Stimulated activated memory B cell treated with anti-CD40 and anti-IgM and Interleukin-4, amounts not matched to agents 10 μg/mL and 1 μg/mL and 100 μg/mL, for 72 hours (primary cell): ENCODE measurements at regions not wholly inside any gene's neighbourhood (a gene's known extent, or its start where the extent isn't known, plus 50 kb on each side); places are given as distances from the start of the nearest gene placed in this dataset.

Experiments used
- ATAC-seq: fragments of 150-1000 bp; cut with Tn5 transposase; 2 replicates; pipeline ENCODE4 v1.10.0; 2021
- H3K27ac Mint-ChIP-seq: one replicate; pipeline ENCODE4 v1.8.0; 2022; ENCODE audit warnings: mild to moderate bottlenecking, mixed read lengths
- H3K27me3 Mint-ChIP-seq: one replicate; pipeline ENCODE4 v1.8.0; 2022; ENCODE audit warnings: mixed read lengths
- H3K36me3 Mint-ChIP-seq: one replicate; pipeline ENCODE4 v1.8.0; 2022; ENCODE audit warnings: mixed read lengths
- H3K4me1 Mint-ChIP-seq: one replicate; pipeline ENCODE4 v1.8.0; 2022; ENCODE audit warnings: mixed read lengths
- H3K4me3 Mint-ChIP-seq: one replicate; pipeline ENCODE4 v1.8.0; 2022; ENCODE audit warnings: mild to moderate bottlenecking, moderate library complexity, mixed read lengths
- H3K9me3 Mint-ChIP-seq: one replicate; pipeline ENCODE4 v1.8.0; 2022; ENCODE audit warnings: mixed read lengths

DNA sequence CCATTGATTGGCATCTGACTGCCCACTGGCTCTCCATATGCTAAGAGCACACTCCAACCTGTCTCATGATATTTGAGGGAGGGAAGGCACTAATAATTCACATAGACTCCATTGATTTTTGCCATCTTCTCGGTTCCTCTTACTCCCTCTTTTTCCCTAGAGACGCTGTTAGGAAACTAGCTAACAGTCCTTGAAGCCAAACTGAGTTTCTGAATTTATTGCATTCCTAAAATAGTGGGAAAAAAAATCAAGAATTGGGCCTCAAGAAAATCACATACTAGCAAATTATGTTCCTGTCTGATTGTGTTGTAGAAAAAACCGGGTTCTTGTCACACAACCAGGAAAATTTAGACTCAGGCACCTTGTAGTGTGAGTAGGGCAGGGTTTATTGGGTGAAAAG, 86.4 kb upstream of the SLC7A1 start:
- ATAC-seq: no peak
- no peak overlapping the region for H3K27ac Mint-ChIP-seq
- peaks cover 2% of the 10 kb centered on the region for H3K9me3 Mint-ChIP-seq
- no peak overlapping the region for H3K4me3 Mint-ChIP-seq
- H3K27me3 Mint-ChIP-seq: peaks cover 20% of the 10 kb centered on the region
- H3K4me1 Mint-ChIP-seq: no peaks in the 10 kb centered on the region
- no peaks in the 10 kb centered on the region for H3K36me3 Mint-ChIP-seq

DNA sequence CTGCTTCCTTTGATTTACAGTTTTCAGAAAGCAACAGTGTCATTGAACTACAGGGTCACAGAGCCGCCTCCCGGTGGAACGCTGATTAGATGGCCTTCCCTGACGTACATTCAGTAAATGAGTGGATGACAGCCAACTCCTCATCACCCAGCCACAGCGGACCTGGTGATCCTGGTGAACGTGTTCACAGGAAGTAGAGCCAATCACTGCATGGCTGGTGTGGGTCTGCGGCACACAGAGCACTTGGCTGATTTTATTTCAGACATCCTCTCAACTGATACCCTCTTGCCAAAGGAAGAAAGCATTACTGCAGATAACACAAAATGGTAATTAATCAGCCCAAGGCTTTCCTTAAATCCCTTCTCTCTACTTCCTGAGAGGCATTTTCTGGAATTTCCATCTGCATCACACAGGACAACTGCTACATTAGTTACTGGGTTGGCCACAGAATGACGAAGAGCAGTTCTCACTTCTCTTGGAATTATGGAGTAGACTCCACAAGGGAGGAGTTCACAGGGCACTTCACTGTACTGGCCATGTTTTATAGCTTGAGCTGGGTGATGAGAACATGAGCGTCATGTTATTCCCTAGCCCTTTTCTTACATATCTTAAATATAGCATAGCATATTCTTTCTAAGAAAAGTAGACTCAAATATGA, 84.0 kb upstream of the SLC7A1 start:
- no peaks in the 10 kb centered on the region for H3K4me1 Mint-ChIP-seq
- peaks cover 2% of the 10 kb centered on the region for H3K9me3 Mint-ChIP-seq
- H3K36me3 Mint-ChIP-seq: no peaks in the 10 kb centered on the region
- H3K4me3 Mint-ChIP-seq: no peak overlapping the region
- H3K27me3 Mint-ChIP-seq: peaks cover 20% of the 10 kb centered on the region
- ATAC-seq: no peak
- no peak overlapping the region for H3K27ac Mint-ChIP-seq

DNA sequence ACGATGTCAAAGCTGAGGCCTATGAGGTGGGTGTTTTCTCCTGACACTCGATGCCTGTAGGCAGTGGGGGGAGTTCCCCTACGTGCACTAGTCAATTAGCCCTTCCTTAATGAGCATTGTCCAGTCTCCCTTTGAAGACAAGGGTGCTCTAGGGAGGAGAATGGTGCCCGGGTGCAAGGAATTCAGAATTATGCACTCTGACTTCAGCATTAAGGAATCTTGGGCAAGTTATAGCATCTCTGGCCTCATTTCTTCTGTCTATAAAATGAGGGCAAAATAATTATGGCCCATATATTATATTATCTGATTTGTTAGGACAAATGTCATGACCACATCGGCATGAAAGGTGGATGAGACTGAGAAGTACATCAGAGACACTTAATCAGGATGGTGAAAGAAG, 82.1 kb upstream of the SLC7A1 start:
- Mint-ChIP-seq H3K4me1 (no peaks in the 10 kb centered on the region), H3K36me3 (no peaks in the 10 kb centered on the region), H3K27me3 (peaks cover 29% of the 10 kb centered on the region)

DNA sequence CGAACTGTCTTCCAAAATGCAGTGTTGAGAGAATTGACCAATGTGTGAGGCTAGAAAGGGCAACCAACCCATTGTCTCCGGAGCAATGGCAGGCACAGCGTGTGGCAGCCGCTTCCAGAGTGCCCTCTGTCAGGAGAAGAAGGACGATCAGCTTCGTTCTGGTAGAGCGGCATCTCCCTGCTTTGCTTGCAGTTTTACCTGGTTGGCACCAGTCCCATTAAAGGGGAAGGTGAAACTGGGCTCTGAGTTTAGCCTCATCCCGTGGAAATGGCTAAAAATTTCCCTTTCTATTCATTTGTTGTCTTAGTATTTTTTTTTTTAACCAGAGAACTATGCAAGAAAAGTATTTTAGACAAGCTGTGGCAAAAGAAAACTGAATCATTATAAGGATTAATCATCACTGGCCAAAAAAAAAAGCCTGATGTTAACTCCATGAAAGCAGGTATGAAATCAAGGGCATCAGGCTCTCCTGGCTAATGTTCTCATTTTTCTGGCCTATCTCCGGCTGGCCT, 81.5 kb upstream of the SLC7A1 start:
- Mint-ChIP-seq H3K36me3 (no peaks in the 10 kb centered on the region), H3K27ac (no peak overlapping the region), H3K27me3 (peaks cover 28% of the 10 kb centered on the region), H3K4me3 (no peak overlapping the region), H3K9me3 (peaks cover 3% of the 10 kb centered on the region), H3K4me1 (no peaks in the 10 kb centered on the region)
- no peak for ATAC-seq

More for the DNA sequence above, 82.1 kb upstream of the SLC7A1 start:
- Mint-ChIP-seq H3K9me3 (peaks cover 3% of the 10 kb centered on the region), H3K4me3 (no peak overlapping the region), H3K27ac (no peak overlapping the region)
- ATAC-seq: no peak

DNA sequence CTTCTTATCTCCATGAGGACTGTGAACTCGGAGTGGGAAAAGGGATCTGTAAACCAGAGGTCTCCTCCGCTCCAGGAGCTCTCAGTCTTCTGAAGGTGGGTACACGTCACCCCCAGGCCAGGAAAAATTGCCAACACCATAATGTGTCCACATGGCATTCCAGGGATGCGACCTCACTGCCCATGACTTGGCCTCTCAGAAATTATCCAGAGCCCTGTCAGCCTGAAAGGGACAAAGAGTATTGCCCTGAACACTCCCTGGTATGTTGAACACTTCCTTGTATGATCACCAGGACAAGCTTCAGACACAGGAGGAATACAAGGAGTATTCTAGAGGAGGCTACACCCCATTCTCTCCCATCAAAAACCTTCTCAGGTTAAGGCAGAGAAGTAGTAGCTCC, 81.0 kb upstream of the SLC7A1 start:
- no peak for ATAC-seq
- H3K4me1 Mint-ChIP-seq: no peaks in the 10 kb centered on the region
- H3K9me3 Mint-ChIP-seq: peaks cover 3% of the 10 kb centered on the region
- no peaks in the 10 kb centered on the region for H3K36me3 Mint-ChIP-seq
- no peak overlapping the region for H3K27ac Mint-ChIP-seq
- peaks cover 23% of the 10 kb centered on the region for H3K27me3 Mint-ChIP-seq
- H3K4me3 Mint-ChIP-seq: no peak overlapping the region

DNA sequence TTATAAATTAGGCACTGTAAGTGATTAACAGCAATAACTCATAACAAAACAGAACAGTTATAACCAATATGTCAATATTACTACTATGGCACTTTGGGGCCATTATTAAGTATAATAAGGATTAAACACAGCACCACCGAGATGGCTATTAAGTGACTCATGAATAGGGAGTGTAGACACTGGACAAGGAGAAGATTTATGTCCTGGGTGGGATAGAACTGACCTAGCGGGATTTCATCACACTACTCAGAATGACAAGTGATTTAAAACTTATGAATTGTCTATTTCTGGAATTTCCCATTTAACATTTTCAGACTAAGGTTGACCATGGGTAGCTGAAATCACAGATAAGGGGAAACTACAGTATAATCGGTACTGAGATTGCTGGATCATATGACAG, 79.0 kb upstream of the SLC7A1 start:
- H3K4me1 Mint-ChIP-seq: no peaks in the 10 kb centered on the region
- no peak overlapping the region for H3K27ac Mint-ChIP-seq
- peaks cover 17% of the 10 kb centered on the region for H3K27me3 Mint-ChIP-seq
- ATAC-seq: no peak
- no peak overlapping the region for H3K4me3 Mint-ChIP-seq
- no peaks in the 10 kb centered on the region for H3K36me3 Mint-ChIP-seq
- H3K9me3 Mint-ChIP-seq: peaks cover 3% of the 10 kb centered on the region

DNA sequence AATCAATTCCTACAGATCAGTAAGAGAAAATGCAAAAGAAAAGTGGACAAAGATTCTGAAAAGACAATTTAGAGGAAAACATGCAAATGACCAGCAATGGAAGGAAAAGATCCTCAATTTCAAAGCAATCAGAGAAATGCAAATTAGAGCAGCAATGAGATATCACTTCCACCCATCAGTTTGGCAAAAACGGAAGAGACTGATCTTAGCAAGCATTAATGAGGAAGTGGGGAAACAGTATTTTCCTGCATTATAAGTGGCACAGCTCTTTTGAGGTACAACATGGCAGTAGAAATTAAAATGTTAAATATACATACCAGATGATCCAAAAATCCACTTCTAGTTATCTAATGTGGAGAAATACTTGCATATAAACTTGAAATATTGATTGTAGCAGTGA, 69.1 kb upstream of the SLC7A1 start:
- H3K9me3 Mint-ChIP-seq: peaks cover 19% of the 10 kb centered on the region
- no peak overlapping the region for H3K4me3 Mint-ChIP-seq
- H3K4me1 Mint-ChIP-seq: no peaks in the 10 kb centered on the region
- H3K27me3 Mint-ChIP-seq: peaks cover 15% of the 10 kb centered on the region
- H3K27ac Mint-ChIP-seq: no peak overlapping the region
- H3K36me3 Mint-ChIP-seq: peaks cover 20% of the 10 kb centered on the region
- no peak for ATAC-seq

DNA sequence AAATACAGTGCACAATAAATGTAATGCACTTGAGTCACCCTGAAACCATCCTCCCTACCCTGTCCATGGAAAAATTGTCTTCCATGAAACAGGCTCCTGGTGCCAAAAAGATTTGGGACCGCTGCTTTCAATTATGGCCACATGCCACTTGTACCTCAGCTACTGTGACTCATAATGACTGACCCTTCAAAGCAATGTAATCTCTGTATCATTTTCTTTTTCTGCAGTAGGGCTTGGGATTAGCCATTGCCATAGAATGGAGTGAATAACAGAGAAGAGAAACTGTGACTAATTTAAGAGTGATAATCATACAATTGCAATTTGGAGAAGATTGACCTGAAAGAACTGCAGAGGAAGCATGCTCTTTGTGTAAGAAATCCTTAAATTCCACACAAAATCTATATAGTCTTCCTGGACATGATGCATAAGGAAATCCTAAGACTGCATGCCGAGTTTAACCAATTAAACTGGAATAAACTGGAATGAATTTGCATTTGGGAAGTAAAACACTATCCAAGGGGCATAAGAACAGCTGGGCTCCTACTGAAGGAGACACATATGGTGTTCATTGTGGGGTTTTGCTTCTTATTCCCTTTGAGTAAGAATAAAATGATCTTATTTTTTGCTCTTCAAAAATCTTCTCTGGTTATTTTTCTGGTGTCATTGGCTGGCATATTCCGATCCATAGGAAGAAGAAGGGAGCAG, 59.5 kb upstream of the SLC7A1 start:
- peaks cover 9% of the 10 kb centered on the region for H3K27me3 Mint-ChIP-seq
- no peak for ATAC-seq
- no peak overlapping the region for H3K27ac Mint-ChIP-seq
- peaks cover 27% of the 10 kb centered on the region for H3K9me3 Mint-ChIP-seq
- H3K36me3 Mint-ChIP-seq: peaks cover 37% of the 10 kb centered on the region
- no peak overlapping the region for H3K4me3 Mint-ChIP-seq
- H3K4me1 Mint-ChIP-seq: no peaks in the 10 kb centered on the region

DNA sequence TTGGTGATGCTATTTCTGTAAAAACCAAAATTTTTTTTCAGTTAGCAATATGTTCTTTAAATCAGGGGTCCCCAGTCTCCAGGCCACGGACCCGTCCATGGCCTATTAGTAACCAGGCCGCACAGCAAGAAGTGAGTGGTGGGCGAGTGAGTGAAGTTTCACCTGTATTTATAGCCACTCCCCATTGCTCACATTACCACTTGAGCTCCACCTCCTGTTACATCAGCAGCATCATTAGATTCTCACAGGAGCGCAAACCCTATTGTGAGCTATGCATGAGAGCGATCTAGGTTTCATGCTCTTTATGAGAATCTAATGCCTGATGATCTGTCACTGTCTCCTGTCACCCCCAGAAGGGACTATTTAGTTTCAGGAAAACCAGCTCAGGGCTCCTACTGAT, 58.9 kb upstream of the SLC7A1 start:
- peaks cover 22% of the 10 kb centered on the region for H3K9me3 Mint-ChIP-seq
- H3K4me1 Mint-ChIP-seq: no peaks in the 10 kb centered on the region
- H3K36me3 Mint-ChIP-seq: peaks cover 31% of the 10 kb centered on the region
- H3K27me3 Mint-ChIP-seq: peaks cover 9% of the 10 kb centered on the region
- ATAC-seq: no peak
- no peak overlapping the region for H3K27ac Mint-ChIP-seq
- no peak overlapping the region for H3K4me3 Mint-ChIP-seq

DNA sequence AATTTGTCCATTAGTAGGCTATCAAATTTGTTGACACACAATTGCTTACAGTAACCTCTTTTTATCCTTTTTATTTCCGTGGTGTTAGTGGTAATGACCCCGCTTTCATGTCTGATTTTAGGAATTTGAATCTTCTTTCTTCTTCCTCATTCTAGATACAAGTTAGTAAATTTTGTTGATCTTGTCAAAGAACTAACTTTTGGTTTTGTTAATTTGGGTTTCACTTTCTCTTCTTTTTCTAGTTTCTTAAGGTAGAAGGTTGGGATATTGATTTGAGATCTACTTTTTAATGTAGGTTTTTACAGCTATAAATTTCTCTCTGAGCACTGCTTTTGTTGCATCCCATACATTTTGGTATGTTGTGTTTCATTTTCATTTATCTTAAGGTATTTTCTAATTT, 53.3 kb upstream of the SLC7A1 start:
- Mint-ChIP-seq H3K27me3 (peaks cover 9% of the 10 kb centered on the region), H3K4me1 (peaks cover 6% of the 10 kb centered on the region), H3K27ac (no peak overlapping the region), H3K9me3 (peaks cover 7% of the 10 kb centered on the region), H3K4me3 (peak overlapping the region; percentile 45), H3K36me3 (peaks cover 19% of the 10 kb centered on the region)
- no peak for ATAC-seq
